ENCODE measurements at regions not wholly inside any gene's neighbourhood (a gene's known extent, or its start where the extent isn't known, plus 50 kb on each side); places are given as distances from the start of the nearest gene placed in this dataset.

DNA sequence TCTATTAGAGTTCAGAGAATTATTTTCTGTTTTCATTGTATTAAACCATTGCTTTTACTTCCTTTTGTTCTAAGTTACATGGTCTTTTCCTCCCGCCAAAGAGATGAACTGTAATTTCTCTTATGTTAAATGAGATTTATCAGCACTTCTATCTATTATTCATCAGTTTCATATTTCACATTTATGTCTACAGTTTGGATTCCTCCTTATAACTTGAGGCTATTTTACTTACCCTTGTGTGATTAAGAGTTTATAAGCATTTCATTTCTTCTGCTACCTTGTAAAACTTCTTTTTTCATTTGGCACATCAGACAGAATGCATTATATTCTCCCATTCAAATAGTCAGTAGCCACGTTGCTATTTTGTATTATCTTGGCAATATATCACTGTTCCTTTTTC lies 248.2 kb downstream of the PLA2G4A start:
- Histone ChIP-seq H3K36me3 (no peaks in the 10 kb centered on the region), H3K27ac (replicated peaks) (no peak overlapping the region), H3K4me1 (no peaks in the 10 kb centered on the region), H3K4me3 (no peak overlapping the region), H3K27me3 (ENCODE audit: low read depth) (no peaks in the 10 kb centered on the region), H3K9me3 (replicated peaks) (peaks cover 9% of the 10 kb centered on the region)
- no peak for DNase-seq
- TF ChIP-seq, protein P1, sequence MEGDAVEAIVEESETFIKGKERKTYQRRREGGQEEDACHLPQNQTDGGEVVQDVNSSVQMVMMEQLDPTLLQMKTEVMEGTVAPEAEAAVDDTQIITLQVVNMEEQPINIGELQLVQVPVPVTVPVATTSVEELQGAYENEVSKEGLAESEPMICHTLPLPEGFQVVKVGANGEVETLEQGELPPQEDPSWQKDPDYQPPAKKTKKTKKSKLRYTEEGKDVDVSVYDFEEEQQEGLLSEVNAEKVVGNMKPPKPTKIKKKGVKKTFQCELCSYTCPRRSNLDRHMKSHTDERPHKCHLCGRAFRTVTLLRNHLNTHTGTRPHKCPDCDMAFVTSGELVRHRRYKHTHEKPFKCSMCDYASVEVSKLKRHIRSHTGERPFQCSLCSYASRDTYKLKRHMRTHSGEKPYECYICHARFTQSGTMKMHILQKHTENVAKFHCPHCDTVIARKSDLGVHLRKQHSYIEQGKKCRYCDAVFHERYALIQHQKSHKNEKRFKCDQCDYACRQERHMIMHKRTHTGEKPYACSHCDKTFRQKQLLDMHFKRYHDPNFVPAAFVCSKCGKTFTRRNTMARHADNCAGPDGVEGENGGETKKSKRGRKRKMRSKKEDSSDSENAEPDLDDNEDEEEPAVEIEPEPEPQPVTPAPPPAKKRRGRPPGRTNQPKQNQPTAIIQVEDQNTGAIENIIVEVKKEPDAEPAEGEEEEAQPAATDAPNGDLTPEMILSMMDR (IDR thresholded peaks at IDR 0.05; ENCODE audit: borderline replicate concordance): no peak
- intact Hi-C loops (cut with micrococcal nuclease): no loop called here

- intact Hi-C loops (cut with micrococcal nuclease): no loop called here
- H3K4me1 ChIP-seq: no peaks in the 10 kb centered on the region
- TF ChIP-seq, protein P1 (IDR thresholded peaks at IDR 0.05; ENCODE audit: borderline replicate concordance): no peak
- H3K9me3 ChIP-seq (replicated peaks): peaks cover 9% of the 10 kb centered on the region
- DNase-seq: no peak
- no peak overlapping the region for H3K27ac ChIP-seq (replicated peaks)
- no peaks in the 10 kb centered on the region for H3K27me3 ChIP-seq (ENCODE audit: low read depth)
- H3K36me3 ChIP-seq: no peaks in the 10 kb centered on the region
- no peak overlapping the region for H3K4me3 ChIP-seq
Observed at GRCh38 chr1:187078321-187078720, 249.6 kb downstream of the PLA2G4A start.

GRCh38 chr1:187078916-187079315 lies 250.2 kb downstream of the PLA2G4A start:
- Histone ChIP-seq H3K36me3 (no peaks in the 10 kb centered on the region), H3K4me1 (no peaks in the 10 kb centered on the region), H3K27me3 (ENCODE audit: low read depth) (no peaks in the 10 kb centered on the region), H3K4me3 (no peak overlapping the region), H3K27ac (replicated peaks) (no peak overlapping the region), H3K9me3 (replicated peaks) (peaks cover 9% of the 10 kb centered on the region)
- DNase-seq: no peak
- intact Hi-C loops (cut with micrococcal nuclease): no loop called here
- TF ChIP-seq, protein P1 (IDR thresholded peaks at IDR 0.05; ENCODE audit: borderline replicate concordance): no peak

DNA sequence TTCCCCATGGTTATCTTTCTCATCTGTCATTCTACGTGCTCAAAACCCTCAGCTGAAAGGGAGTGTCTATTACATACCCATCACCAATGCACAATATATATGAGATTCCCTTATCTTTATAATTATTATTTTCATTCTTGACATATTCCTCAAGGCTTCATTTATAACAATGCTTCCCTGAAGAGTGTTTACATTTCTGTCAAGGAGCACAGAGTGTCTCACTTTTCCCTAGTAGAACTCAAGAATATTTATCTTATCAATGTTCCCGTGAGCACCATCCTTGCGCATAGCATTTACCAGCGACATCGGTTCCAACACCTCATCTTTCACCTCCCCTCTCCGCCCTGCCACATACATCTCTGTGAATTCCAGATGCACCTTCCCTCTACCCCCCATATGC lies 250.6 kb downstream of the PLA2G4A start:
- intact Hi-C loops (cut with micrococcal nuclease): no loop called here
- Histone ChIP-seq H3K27ac (replicated peaks) (no peak overlapping the region), H3K36me3 (no peaks in the 10 kb centered on the region), H3K9me3 (replicated peaks) (peaks cover 9% of the 10 kb centered on the region), H3K27me3 (ENCODE audit: low read depth) (no peaks in the 10 kb centered on the region), H3K4me3 (no peak overlapping the region), H3K4me1 (no peaks in the 10 kb centered on the region)
- TF ChIP-seq, protein P1 (IDR thresholded peaks at IDR 0.05; ENCODE audit: borderline replicate concordance): no peak
- no peak for DNase-seq

- Histone ChIP-seq H3K27ac (replicated peaks) (no peak overlapping the region), H3K36me3 (no peaks in the 10 kb centered on the region), H3K9me3 (replicated peaks) (peaks cover 14% of the 10 kb centered on the region), H3K27me3 (ENCODE audit: low read depth) (no peaks in the 10 kb centered on the region), H3K4me1 (no peaks in the 10 kb centered on the region), H3K4me3 (no peak overlapping the region)
- intact Hi-C loops (cut with micrococcal nuclease): no loop called here
- no peak for DNase-seq
- TF ChIP-seq, protein P1 (IDR thresholded peaks at IDR 0.05; ENCODE audit: borderline replicate concordance): no peak
Observed at GRCh38 chr1:187091666-187092065, 262.9 kb downstream of the PLA2G4A start.

- no peak for DNase-seq
- no peak overlapping the region for H3K27ac ChIP-seq (replicated peaks)
- intact Hi-C loops (cut with micrococcal nuclease): no loop called here
- no peaks in the 10 kb centered on the region for H3K36me3 ChIP-seq
- TF ChIP-seq, protein P1 (IDR thresholded peaks at IDR 0.05; ENCODE audit: borderline replicate concordance): no peak
- peaks cover 14% of the 10 kb centered on the region for H3K9me3 ChIP-seq (replicated peaks)
- no peaks in the 10 kb centered on the region for H3K27me3 ChIP-seq (ENCODE audit: low read depth)
- H3K4me1 ChIP-seq: no peaks in the 10 kb centered on the region
- H3K4me3 ChIP-seq: no peak overlapping the region
Observed at GRCh38 chr1:187092104-187092503, 263.4 kb downstream of the PLA2G4A start.
